ENCODE measurements at regions not wholly inside any gene's neighbourhood (a gene's known extent, or its start where the extent isn't known, plus 50 kb on each side); places are given as distances from the start of the nearest gene placed in this dataset.
"Not testable (repeated sequence)": the region's sequence is repeated elsewhere in the genome, so short reads cannot be mapped to it uniquely, and the experiment has no call there.

- DNase-seq, result not testable (repeated sequence)
These were observed 411.3 kb upstream of the SLC35B3 start for GRCh38 chr6:8846680-8847079.

GRCh38 chr6:8845690-8846089 lies 410.3 kb upstream of the SLC35B3 start:
- no peak for DNase-seq

GRCh38 chr6:8844968-8845367 lies 409.6 kb upstream of the SLC35B3 start:
- no peak for DNase-seq

GRCh38 chr6:8839626-8840025 lies 404.3 kb upstream of the SLC35B3 start:
- DNase-seq, result no peak

- no peak for DNase-seq
These were observed 402.0 kb upstream of the SLC35B3 start for GRCh38 chr6:8837343-8837742.

GRCh38 chr6:8832695-8833094 lies 397.4 kb upstream of the SLC35B3 start:
- DNase-seq, result not testable (repeated sequence)

GRCh38 chr6:8831366-8832152 lies 396.2 kb upstream of the SLC35B3 start:
- no peak for DNase-seq

- DNase-seq, result no peak
These were observed 395.4 kb upstream of the SLC35B3 start for GRCh38 chr6:8830794-8831193.

GRCh38 chr6:8829796-8830195 lies 394.5 kb upstream of the SLC35B3 start:
- DNase-seq, result no peak

GRCh38 chr6:8829296-8829695 lies 394.0 kb upstream of the SLC35B3 start:
- no peak for DNase-seq

- no peak for DNase-seq
These were observed 393.0 kb upstream of the SLC35B3 start for GRCh38 chr6:8828376-8828775.

- no peak for DNase-seq
These were observed 390.4 kb upstream of the SLC35B3 start for GRCh38 chr6:8825726-8826125.

GRCh38 chr6:8821981-8822381 lies 386.6 kb upstream of the SLC35B3 start:
- DNase-seq, result no peak

- no peak for DNase-seq
These were observed 385.0 kb upstream of the SLC35B3 start for GRCh38 chr6:8820313-8820712.

- DNase-seq, result no peak
These were observed 384.1 kb upstream of the SLC35B3 start for GRCh38 chr6:8819446-8819845.

- no peak for DNase-seq
These were observed 379.2 kb upstream of the SLC35B3 start for GRCh38 chr6:8814440-8815000.

GRCh38 chr6:8810325-8810724 lies 375.0 kb upstream of the SLC35B3 start:
- DNase-seq, result no peak

GRCh38 chr6:8809662-8810061 lies 374.3 kb upstream of the SLC35B3 start:
- no peak for DNase-seq

GRCh38 chr6:8803181-8803760 lies 367.9 kb upstream of the SLC35B3 start:
- no peak for DNase-seq

- not testable (repeated sequence) for DNase-seq
These were observed 367.1 kb upstream of the SLC35B3 start for GRCh38 chr6:8802397-8802796.

GRCh38 chr6:8794420-8794819 lies 359.1 kb upstream of the SLC35B3 start:
- DNase-seq, result no peak

- no peak for DNase-seq
These were observed 354.5 kb upstream of the SLC35B3 start for GRCh38 chr6:8789878-8790277.

GRCh38 chr6:8785223-8785622 lies 349.9 kb upstream of the SLC35B3 start:
- no peak for DNase-seq

- DNase-seq, result no peak
These were observed 347.8 kb upstream of the SLC35B3 start for GRCh38 chr6:8783191-8783590.

All from DMS153 (cell line).